OCI-LY3 (cell line): ENCODE measurements at regions not wholly inside any gene's neighbourhood (a gene's known extent, or its start where the extent isn't known, plus 50 kb on each side); places are given as distances from the start of the nearest gene placed in this dataset.

Source experiments
- EZH2phosphoT487 ChIP-seq: fragments of 200-600 bp; shearing (Covaris generic); IDR thresholded peaks from 2 replicates; pipeline ENCODE4 v1.6.1; 2018; ENCODE audit warnings: antibody characterized with exemption, mixed run types, low read depth
- TF ChIP-seq, protein P1 (sequence below): fragments of 200-600, 300-600 bp; sonication (generic); IDR thresholded peaks from 2 replicates; pipeline ENCODE4 v1.5.1; 2014; ENCODE audit warnings: antibody characterized with exemption, low read length, low read depth

DNA sequence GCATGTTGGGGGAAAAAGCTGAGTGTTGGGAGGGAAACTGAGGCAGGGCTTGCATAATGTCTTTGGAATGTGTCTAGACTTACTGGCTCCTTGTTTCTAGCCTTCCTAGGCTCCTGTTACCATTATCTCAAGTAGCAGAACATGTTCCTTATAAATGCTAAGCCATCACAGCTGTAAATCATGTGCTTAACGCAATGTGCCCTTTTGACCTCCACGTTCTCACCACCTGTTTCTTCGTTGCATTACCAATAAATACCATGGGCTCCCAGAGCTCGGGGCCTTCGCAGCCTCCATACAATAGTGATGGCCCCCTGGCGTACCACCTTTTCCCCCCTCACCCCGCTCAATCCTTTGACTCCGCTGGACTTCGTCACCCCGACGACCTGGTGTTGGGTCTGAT lies 54.0 kb upstream of the CWC22 start:
- TF ChIP-seq, protein P1, sequence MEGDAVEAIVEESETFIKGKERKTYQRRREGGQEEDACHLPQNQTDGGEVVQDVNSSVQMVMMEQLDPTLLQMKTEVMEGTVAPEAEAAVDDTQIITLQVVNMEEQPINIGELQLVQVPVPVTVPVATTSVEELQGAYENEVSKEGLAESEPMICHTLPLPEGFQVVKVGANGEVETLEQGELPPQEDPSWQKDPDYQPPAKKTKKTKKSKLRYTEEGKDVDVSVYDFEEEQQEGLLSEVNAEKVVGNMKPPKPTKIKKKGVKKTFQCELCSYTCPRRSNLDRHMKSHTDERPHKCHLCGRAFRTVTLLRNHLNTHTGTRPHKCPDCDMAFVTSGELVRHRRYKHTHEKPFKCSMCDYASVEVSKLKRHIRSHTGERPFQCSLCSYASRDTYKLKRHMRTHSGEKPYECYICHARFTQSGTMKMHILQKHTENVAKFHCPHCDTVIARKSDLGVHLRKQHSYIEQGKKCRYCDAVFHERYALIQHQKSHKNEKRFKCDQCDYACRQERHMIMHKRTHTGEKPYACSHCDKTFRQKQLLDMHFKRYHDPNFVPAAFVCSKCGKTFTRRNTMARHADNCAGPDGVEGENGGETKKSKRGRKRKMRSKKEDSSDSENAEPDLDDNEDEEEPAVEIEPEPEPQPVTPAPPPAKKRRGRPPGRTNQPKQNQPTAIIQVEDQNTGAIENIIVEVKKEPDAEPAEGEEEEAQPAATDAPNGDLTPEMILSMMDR = no peak
- no peak for TF ChIP-seq EZH2phosphoT487
